ENCODE measurements at regions not wholly inside any gene's neighbourhood (a gene's known extent, or its start where the extent isn't known, plus 50 kb on each side); places are given as distances from the start of the nearest gene placed in this dataset.
"Not testable (repeated sequence)": the region's sequence is repeated elsewhere in the genome, so short reads cannot be mapped to it uniquely, and the experiment has no call there.

DNA sequence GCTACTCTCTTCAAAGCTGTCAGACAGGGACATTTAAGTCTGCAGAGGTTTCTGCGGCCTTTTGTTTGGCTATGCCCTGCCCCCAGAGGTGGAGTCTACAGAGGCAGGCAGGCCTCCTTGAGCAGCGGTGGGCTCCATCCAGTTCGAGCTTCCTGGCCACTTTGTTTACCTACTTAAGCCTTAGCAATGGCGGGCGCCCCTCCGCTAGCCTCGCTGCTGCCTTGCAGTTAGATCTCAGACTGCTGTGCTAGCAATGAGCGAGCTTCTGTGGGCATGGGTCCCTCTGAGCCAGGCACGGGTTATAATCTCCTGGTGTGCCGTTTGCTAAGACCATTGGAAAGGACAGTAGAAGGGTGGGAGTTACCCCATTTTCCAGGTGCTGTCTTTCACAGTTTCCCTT is 924.9 kb upstream of the C9orf72 start:
- H3K18ac ChIP-seq (ENCODE audit: extremely low read depth, low read length); H4K5ac ChIP-seq (ENCODE audit: insufficient read length, low read depth, low read length); H3K36me3 ChIP-seq (ENCODE audit: control insufficient read depth in 2 of 4, insufficient read depth in 4 of 4, low read length in 3 of 4); H3K79me1 ChIP-seq (ENCODE audit: low read depth, low read length); H3K56ac ChIP-seq (replicated peaks; ENCODE audit: insufficient read length, low read depth, low read length); H2AK5ac ChIP-seq (ENCODE audit: low read depth, low read length); H3K14ac ChIP-seq (ENCODE audit: insufficient read length); H3K4ac ChIP-seq (replicated peaks; ENCODE audit: insufficient read length, low read depth, low read length); H3K4me1 ChIP-seq (replicated peaks in 1 of 4; ENCODE audit: control insufficient read depth in 3 of 4, insufficient read depth in 4 of 4, low read length in 3 of 4); FAIRE-seq; H4K8ac ChIP-seq (ENCODE audit: extremely low read depth, insufficient read depth, low read length); H3K23ac ChIP-seq (ENCODE audit: insufficient read length); H3K4me2 ChIP-seq (ENCODE audit: insufficient read depth in 1 of 2, low read depth in 2 of 2, low read length in 2 of 2); H3K9ac ChIP-seq (replicated peaks in 1 of 4; ENCODE audit: extremely low read depth in 1 of 4, low read depth in 3 of 4, low read length in 3 of 4); H2BK5ac ChIP-seq (ENCODE audit: low read depth, low read length); H3K9me3 ChIP-seq (ENCODE audit: insufficient read depth in 2 of 2, low read depth in 1 of 2, low read length in 1 of 2); H4K20me1 ChIP-seq (replicated peaks in 1 of 2; ENCODE audit: control insufficient read depth in 1 of 2, insufficient read depth in 2 of 2, low read length in 2 of 2); H2BK20ac ChIP-seq (ENCODE audit: low read length); H3K79me2 ChIP-seq (ENCODE audit: control insufficient read depth in 1 of 2, insufficient read depth in 2 of 2, low read length in 2 of 2); H2BK15ac ChIP-seq (ENCODE audit: low read length); H2BK120ac ChIP-seq (replicated peaks; ENCODE audit: low read depth, low read length); H2AFZ ChIP-seq (ENCODE audit: low read length); POLR2A ChIA-PET (ENCODE audit: partially characterized antibody); H3K27ac ChIP-seq (ENCODE audit: low read depth, low read length); H3K23me2 ChIP-seq (ENCODE audit: low read depth, low read length); H3K4me3 ChIP-seq (ENCODE audit: extremely low read depth in 1 of 4, insufficient read depth in 2 of 4, low read depth in 3 of 4, low read length in 4 of 4); H2BK12ac ChIP-seq (ENCODE audit: low read depth, low read length); H3K27me3 ChIP-seq (replicated peaks in 1 of 4; ENCODE audit: control insufficient read depth in 3 of 4, extremely low read depth in 1 of 4, insufficient read depth in 3 of 4, low read length in 3 of 4); DNase-seq (ENCODE audit: low read depth in 1 of 2, low spot score in 2 of 2); H4K91ac ChIP-seq (replicated peaks; ENCODE audit: insufficient read length, low read length): not testable (repeated sequence)
- CTCF ChIA-PET (ENCODE audit: partially characterized antibody): interaction anchor here (0.6 kb wide), 1 partner anchor 54 kb away, joined by 6 read pairs; no protein-coding TSS in a partner anchor
- 97% methylated on average over 9 of the region's 10 CpGs; no CpG with 5 or more reads in 1 of the 2 experiments for WGBS, 2 experiments (ENCODE audit: extremely low coverage in 1 of 2, insufficient coverage in 1 of 2, insufficient read length in 1 of 2, insufficient replicate concordance in 2 of 2, low coverage in 1 of 2, low lambda C conversion rate in 2 of 2, missing lambda C conversion rate in 1 of 2)
